T-cell (primary cell): ENCODE measurements at regions not wholly inside any gene's neighbourhood (a gene's known extent, or its start where the extent isn't known, plus 50 kb on each side); places are given as distances from the start of the nearest gene placed in this dataset.

Experiments used
- ATAC-seq, 4 experiments: fragments of 200-7000 bp in 3 of 4; fragments of 150-1000 bp in 1 of 4; cut with Tn5 transposase; replicated peaks in 1 of 4; 1 replicate in 3 of 4; 2 replicates in 1 of 4; pipeline ENCODE4 v1.10.0; 2021; ENCODE audit warnings: moderate library complexity in 3 of 4, mild to moderate bottlenecking in 2 of 4, moderate number of reproducible peaks in 1 of 4
- CTCF ChIA-PET, 2 donors: fragments of 300-600 bp; sonication (Branson Sonifier 250); formaldehyde crosslinking; loops; one replicate each; lab custom pipeline; 2022; ENCODE audit warnings: antibody characterized with exemption in 2 of 2; lab: Charles Lee
- POLR2A ChIA-PET, 2 donors: fragments of 300-600 bp; sonication (Branson Sonifier 250); formaldehyde crosslinking; loops; one replicate each; lab custom pipeline; 2022; ENCODE audit warnings: antibody characterized with exemption in 2 of 2; lab: Charles Lee
- DNase-seq, 35 experiments: peaks; one replicate each; pipeline versions ENCODE4 v3.0.0 to v3.0.0-alpha.2; 2013 to 2023
- H3K27ac ChIP-seq: one replicate; pipeline ENCODE4 v1.5.1; 2013; ENCODE audit warnings: low read length
- H3K27me3 ChIP-seq, 2 experiments: replicated peaks in 1 of 2; 1 replicate in 1 of 2; 2 replicates in 1 of 2; pipeline versions ENCODE4 v1.6.1 to v1.7.0; 2013; ENCODE audit warnings: low read length in 1 of 2, mixed read lengths in 1 of 2; ENCODE audit not compliant: control insufficient read depth in 2 of 2, insufficient read depth in 2 of 2; ENCODE audit errors: extremely low read depth in 1 of 2
- H3K36me3 ChIP-seq, 2 donors: 1 replicate in 1 of 2; 2 replicates in 1 of 2; pipeline versions ENCODE4 v1.6.1 to v1.7.0; 2013; ENCODE audit warnings: low read length in 1 of 2; ENCODE audit not compliant: control insufficient read depth in 2 of 2, insufficient read depth in 1 of 2; ENCODE audit errors: extremely low read depth in 1 of 2
- H3K4me1 ChIP-seq, 2 experiments: 1 replicate in 1 of 2; 2 replicates in 1 of 2; pipeline versions ENCODE4 v1.6.1 to v1.7.0; 2013; ENCODE audit warnings: low read length in 2 of 2, mixed read lengths in 1 of 2; ENCODE audit not compliant: insufficient read depth in 2 of 2, control insufficient read depth in 1 of 2; ENCODE audit errors: extremely low read depth in 1 of 2
- H3K4me3 ChIP-seq, 2 donors: 1 replicate in 1 of 2; 2 replicates in 1 of 2; pipeline versions ENCODE4 v1.5.1 to v1.7.0; 2013; ENCODE audit warnings: mild to moderate bottlenecking in 2 of 2, low read length in 1 of 2, moderate library complexity in 1 of 2; ENCODE audit not compliant: control insufficient read depth in 1 of 2; ENCODE audit errors: extremely low read depth in 1 of 2
- H3K9me3 ChIP-seq: 2 replicates; pipeline ENCODE4 v1.7.0; 2013
- H3K27ac Mint-ChIP-seq, 2 donors: one replicate each; pipeline ENCODE4 v1.8.0; 2020 to 2021; ENCODE audit warnings: mild to moderate bottlenecking in 2 of 2, mixed read lengths in 2 of 2
- H3K27me3 Mint-ChIP-seq, 2 donors: one replicate each; pipeline ENCODE4 v1.8.0; 2021 to 2022; ENCODE audit warnings: mixed read lengths in 2 of 2
- H3K36me3 Mint-ChIP-seq: one replicate; pipeline ENCODE4 v1.8.0; 2021; ENCODE audit warnings: mixed read lengths
- H3K4me1 Mint-ChIP-seq, 3 donors: one replicate each; pipeline ENCODE4 v1.8.0; 2020 to 2022; ENCODE audit warnings: mixed read lengths in 3 of 3, mild to moderate bottlenecking in 1 of 3
- H3K4me3 Mint-ChIP-seq, 3 donors: one replicate each; pipeline ENCODE4 v1.8.0; 2020 to 2022; ENCODE audit warnings: mild to moderate bottlenecking in 3 of 3, mixed read lengths in 3 of 3, moderate library complexity in 3 of 3
- H3K9me3 Mint-ChIP-seq, 3 donors: one replicate each; pipeline ENCODE4 v1.8.0; 2020 to 2022; ENCODE audit warnings: mixed read lengths in 3 of 3
- WGBS: methylation state at CpG from one replicate; pipeline ENCODE4 v1.1.5; 2013; ENCODE audit warnings: missing lambda C conversion rate; ENCODE audit not compliant: insufficient coverage; 5-methylcytosine and 5-hydroxymethylcytosine counted together

DNA sequence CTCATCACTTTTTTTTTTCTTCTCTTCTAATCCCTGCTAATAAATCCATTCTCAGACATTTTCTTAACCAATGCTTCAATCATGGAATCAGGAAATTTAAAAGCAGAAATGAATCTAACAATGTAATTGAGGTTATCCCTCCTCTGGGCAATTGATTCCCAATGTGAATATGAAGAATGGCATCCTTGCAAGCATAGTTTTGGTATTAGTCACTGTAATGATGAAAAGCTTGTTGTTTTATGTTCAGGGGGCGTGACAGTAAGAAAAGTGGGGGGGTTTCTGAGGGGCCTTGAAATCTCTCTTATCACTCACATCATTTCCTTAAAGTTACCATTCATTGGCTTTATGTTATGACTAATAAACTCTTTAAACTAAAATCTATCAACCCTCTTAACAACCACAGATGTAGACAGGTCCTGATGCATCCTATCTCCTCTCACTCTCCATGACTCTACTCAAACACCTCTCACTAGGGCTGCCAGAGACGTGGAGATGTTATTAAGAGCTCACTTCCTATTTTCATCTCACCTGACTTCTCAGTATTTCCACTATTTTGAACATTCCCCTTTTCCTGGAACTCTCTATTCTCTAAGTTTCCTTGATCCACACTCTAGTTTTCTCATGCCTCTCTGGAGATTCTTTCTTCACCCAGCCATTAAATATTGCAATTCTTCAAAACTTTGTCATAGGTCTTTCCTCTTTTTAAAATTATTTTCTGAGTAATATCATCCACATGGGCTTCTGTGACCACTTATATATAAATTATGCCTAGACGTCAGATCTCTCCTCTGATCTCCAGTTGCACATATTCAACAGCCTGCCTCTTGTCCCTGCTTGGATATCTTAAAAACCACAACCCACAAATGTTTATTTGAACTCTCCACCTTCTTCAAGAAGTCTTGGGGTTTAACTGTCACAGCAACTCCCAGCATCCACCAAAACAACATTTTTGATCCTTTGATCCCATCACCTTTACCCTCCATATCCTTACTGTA lies 332.9 kb downstream of the CDH2 start:
- 0% methylated on average over 1 of the region's 3 CpGs for WGBS
- Histone ChIP-seq H3K27ac (no peak overlapping the region), H3K27me3 (no peaks in the 10 kb centered on the region), H3K9me3 (no peaks in the 10 kb centered on the region), H3K36me3 (no peaks in the 10 kb centered on the region), H3K4me3 (no peak overlapping the region), H3K4me1 (no peaks in the 10 kb centered on the region)
- Mint-ChIP-seq H3K4me1 (no peaks in the 10 kb centered on the region), H3K36me3 (no peaks in the 10 kb centered on the region), H3K27ac (no peak overlapping the region), H3K27me3 (no peaks in the 10 kb centered on the region), H3K4me3 (no peak overlapping the region), H3K9me3 (peaks cover 21 to 48% (median 26%) of the 10 kb centered on the region in 3 donors)
- POLR2A ChIA-PET: no interaction called here
- DNase-seq (no peak), ATAC-seq (no peak)
- CTCF ChIA-PET: no interaction called here

DNA sequence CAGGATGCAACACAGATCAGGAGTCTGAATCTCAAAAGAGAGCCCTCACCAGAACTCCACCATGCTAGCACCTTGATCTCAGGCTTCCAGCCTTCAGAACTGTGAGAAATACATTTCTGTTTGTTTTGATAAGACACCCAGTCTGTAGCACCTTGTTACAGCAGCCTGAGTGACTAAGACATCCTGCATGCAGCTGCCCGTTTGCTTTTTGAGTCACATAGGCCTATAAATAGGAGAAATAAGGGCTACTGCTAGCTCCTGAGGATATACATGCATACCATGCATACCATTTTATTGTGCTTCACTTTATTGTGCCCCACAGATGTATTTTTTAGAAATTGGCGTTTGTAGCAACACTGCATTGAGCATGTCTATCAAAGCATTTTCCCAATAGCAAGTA lies 337.8 kb downstream of the CDH2 start:
- Histone ChIP-seq H3K27me3 (no peaks in the 10 kb centered on the region), H3K4me3 (no peak overlapping the region), H3K9me3 (no peaks in the 10 kb centered on the region), H3K27ac (no peak overlapping the region), H3K36me3 (no peaks in the 10 kb centered on the region), H3K4me1 (no peaks in the 10 kb centered on the region)
- ChIA-PET CTCF (no interaction called here), POLR2A (no interaction called here)
- no peaks in the 10 kb centered on the region for H3K4me1 Mint-ChIP-seq
- peaks cover 12 to 28% (median 16%) of the 10 kb centered on the region in 3 donors for H3K9me3 Mint-ChIP-seq
- H3K36me3 Mint-ChIP-seq: no peaks in the 10 kb centered on the region
- no peaks in the 10 kb centered on the region for H3K27me3 Mint-ChIP-seq
- no peak for ATAC-seq
- WGBS: no CpG with 5 or more reads among the region's 2 CpGs
- H3K27ac Mint-ChIP-seq: no peak overlapping the region
- no peak overlapping the region for H3K4me3 Mint-ChIP-seq
- no peak for DNase-seq

GRCh38 chr18:27838225-27838624 lies 338.7 kb downstream of the CDH2 start:
- ChIA-PET CTCF (no interaction called here), POLR2A (no interaction called here)
- Mint-ChIP-seq H3K4me1 (no peaks in the 10 kb centered on the region), H3K27me3 (no peaks in the 10 kb centered on the region), H3K27ac (no peak overlapping the region), H3K9me3 (peaks cover 14 to 31% (median 20%) of the 10 kb centered on the region in 3 donors), H3K36me3 (no peaks in the 10 kb centered on the region), H3K4me3 (no peak overlapping the region)
- no peaks in the 10 kb centered on the region for H3K27me3 ChIP-seq
- no peaks in the 10 kb centered on the region for H3K36me3 ChIP-seq
- H3K9me3 ChIP-seq: no peaks in the 10 kb centered on the region
- no peak for DNase-seq
- ATAC-seq: no peak
- H3K4me3 ChIP-seq: no peak overlapping the region
- H3K4me1 ChIP-seq: no peaks in the 10 kb centered on the region
- H3K27ac ChIP-seq: no peak overlapping the region

DNA sequence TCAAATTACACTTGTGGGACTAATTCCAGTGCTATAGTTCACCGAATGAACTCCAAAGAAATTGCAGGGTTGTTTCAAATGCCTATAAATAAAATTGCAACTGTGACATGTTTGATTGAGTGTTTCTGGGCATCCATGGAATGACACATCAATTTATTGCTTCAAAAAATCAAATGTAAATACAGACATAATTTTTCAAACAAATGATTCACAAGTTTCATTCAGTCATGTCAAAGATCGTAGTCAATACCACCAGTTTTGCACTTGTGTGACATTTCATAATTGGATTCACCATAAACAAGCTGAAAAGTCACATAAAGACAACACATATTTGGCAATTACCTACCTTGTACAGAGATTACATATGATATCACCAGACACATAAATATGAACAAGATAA lies 350.8 kb downstream of the CDH2 start:
- Mint-ChIP-seq H3K27ac (no peak overlapping the region), H3K27me3 (no peaks in the 10 kb centered on the region), H3K4me1 (no peaks in the 10 kb centered on the region), H3K9me3 (peaks cover 14 to 29% (median 26%) of the 10 kb centered on the region in 3 donors), H3K36me3 (no peaks in the 10 kb centered on the region), H3K4me3 (no peak overlapping the region)
- Histone ChIP-seq H3K36me3 (no peaks in the 10 kb centered on the region), H3K9me3 (no peaks in the 10 kb centered on the region), H3K4me3 (no peak overlapping the region), H3K27me3 (no peaks in the 10 kb centered on the region), H3K4me1 (no peaks in the 10 kb centered on the region), H3K27ac (no peak overlapping the region)
- DNase-seq (no peak), ATAC-seq (no peak)
- CTCF ChIA-PET: no interaction called here
- POLR2A ChIA-PET: no interaction called here
- 86% methylated on average over 1 of the region's 2 CpGs for WGBS

DNA sequence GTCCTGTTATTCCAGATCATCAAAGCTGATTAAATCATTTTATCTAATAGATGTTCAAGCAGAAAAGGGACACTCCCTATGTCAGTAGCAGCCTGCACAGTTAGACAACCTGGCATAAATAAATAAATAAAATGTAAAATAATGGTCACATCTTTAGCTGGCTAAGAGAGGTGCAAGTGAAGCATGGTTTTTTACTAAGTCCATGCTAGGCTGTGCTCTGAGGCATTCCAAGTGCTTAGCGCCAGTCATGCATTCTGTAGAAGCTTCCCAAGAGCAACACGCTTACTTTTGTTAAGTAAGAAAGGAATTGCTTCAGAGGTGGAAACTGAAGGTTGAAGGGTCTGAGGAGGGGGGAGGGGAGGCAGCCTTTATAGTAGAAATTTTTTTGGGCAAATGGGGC lies 351.2 kb downstream of the CDH2 start:
- no peaks in the 10 kb centered on the region for H3K36me3 Mint-ChIP-seq
- Histone ChIP-seq H3K36me3 (no peaks in the 10 kb centered on the region), H3K27me3 (no peaks in the 10 kb centered on the region), H3K9me3 (no peaks in the 10 kb centered on the region), H3K4me3 (no peak overlapping the region), H3K27ac (no peak overlapping the region), H3K4me1 (no peaks in the 10 kb centered on the region)
- DNase-seq (no peak), ATAC-seq (no peak)
- ChIA-PET POLR2A (no interaction called here), CTCF (no interaction called here)
- H3K9me3 Mint-ChIP-seq: peaks cover 14 to 26% (median 26%) of the 10 kb centered on the region in 3 donors
- H3K4me1 Mint-ChIP-seq: no peaks in the 10 kb centered on the region
- 100% methylated on average over 1 of the region's 2 CpGs for WGBS
- no peak overlapping the region for H3K27ac Mint-ChIP-seq
- no peak overlapping the region for H3K4me3 Mint-ChIP-seq
- H3K27me3 Mint-ChIP-seq: no peaks in the 10 kb centered on the region

GRCh38 chr18:27824841-27825681 lies 351.9 kb downstream of the CDH2 start:
- Histone ChIP-seq H3K27me3 (no peaks in the 10 kb centered on the region), H3K4me1 (no peaks in the 10 kb centered on the region), H3K4me3 (no peak overlapping the region), H3K9me3 (no peaks in the 10 kb centered on the region), H3K27ac (no peak overlapping the region), H3K36me3 (no peaks in the 10 kb centered on the region)
- H3K4me3 Mint-ChIP-seq: no peak overlapping the region
- ChIA-PET CTCF (no interaction called here), POLR2A (no interaction called here)
- no peak overlapping the region for H3K27ac Mint-ChIP-seq
- H3K9me3 Mint-ChIP-seq: peaks cover 11 to 25% (median 23%) of the 10 kb centered on the region in 3 donors
- H3K36me3 Mint-ChIP-seq: no peaks in the 10 kb centered on the region
- no peak for DNase-seq
- ATAC-seq: no peak
- no peaks in the 10 kb centered on the region for H3K4me1 Mint-ChIP-seq
- 43% methylated on average over 1 of the region's 5 CpGs for WGBS
- no peaks in the 10 kb centered on the region for H3K27me3 Mint-ChIP-seq
